ENCODE measurements at regions not wholly inside any gene's neighbourhood (a gene's known extent, or its start where the extent isn't known, plus 50 kb on each side); places are given as distances from the start of the nearest gene placed in this dataset.
"Not testable (repeated sequence)": the region's sequence is repeated elsewhere in the genome, so short reads cannot be mapped to it uniquely, and the experiment has no call there.

DNA sequence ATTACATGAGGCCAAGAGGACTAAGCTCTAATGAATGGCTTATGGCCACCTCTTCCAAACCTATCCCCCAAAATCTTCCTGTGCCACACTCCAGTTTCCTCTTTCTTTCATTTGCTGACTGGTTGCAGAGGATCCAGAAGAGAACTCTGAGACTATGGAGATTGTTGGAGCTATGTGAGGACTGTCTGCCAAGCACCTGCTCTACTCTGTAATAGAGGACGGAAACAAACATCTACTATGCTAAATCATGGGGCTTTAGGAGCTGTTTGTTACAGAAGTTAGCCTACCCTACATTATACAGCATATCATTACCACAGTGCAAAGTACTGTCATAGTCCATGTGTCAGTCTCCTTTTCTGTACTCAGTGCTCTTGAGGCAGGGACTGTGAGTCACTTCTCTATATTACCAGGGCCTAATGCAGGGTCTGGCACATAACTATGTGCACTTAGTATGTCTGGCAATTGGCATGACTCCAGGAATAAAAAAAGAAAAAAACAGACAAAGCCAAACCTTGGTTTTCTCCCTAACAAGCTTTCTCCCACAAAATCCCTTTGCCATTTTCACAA is 95.1 kb downstream of the RPAP3 start:
- Histone ChIP-seq H3K9ac (ENCODE audit: low read length in 5 of 5) (no peak overlapping the region), H3K9me3 (ENCODE audit: control insufficient read depth in 5 of 5, low read length in 5 of 5) (peaks cover 0 to 14% (median 6%) of the 10 kb centered on the region in 5 donors), H3K27ac (ENCODE audit: low read depth, low read length) (no peak overlapping the region), H3K36me3 (ENCODE audit: control insufficient read depth in 5 of 5, insufficient read depth in 5 of 5, low read length in 5 of 5) (no peaks in the 10 kb centered on the region), H3K4me3 (ENCODE audit: low read depth in 1 of 5, low read length in 5 of 5) (no peak overlapping the region), H3K4me1 (ENCODE audit: control insufficient read depth in 5 of 5, insufficient read depth in 5 of 5, low read length in 5 of 5) (no peaks in the 10 kb centered on the region), H3K27me3 (ENCODE audit: control insufficient read depth in 5 of 5, insufficient read depth in 4 of 5, low read length in 5 of 5) (no peaks in the 10 kb centered on the region)

DNA sequence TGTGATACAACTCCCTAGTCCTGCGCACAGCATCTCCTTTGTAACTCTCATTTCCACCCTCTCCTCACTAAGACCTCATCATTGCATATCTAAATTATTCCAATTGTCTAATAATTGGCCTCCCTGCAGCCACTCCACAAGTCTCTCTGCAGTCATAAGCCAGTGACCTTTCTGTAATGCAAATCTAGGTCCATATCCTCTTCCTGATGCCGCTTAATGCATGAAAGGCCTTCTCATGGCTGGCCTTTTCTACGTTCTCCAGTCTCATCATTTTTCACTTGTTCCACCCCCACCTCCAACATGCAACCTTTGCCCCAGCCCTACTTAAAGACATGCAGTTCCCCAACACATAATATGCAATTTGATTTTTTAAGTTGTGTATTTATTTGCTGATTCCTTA is 96.0 kb downstream of the RPAP3 start:
- Histone ChIP-seq H3K4me3 (ENCODE audit: low read depth in 1 of 5, low read length in 5 of 5) (no peak overlapping the region), H3K4me1 (ENCODE audit: control insufficient read depth in 5 of 5, insufficient read depth in 5 of 5, low read length in 5 of 5) (no peaks in the 10 kb centered on the region), H3K27me3 (ENCODE audit: control insufficient read depth in 5 of 5, insufficient read depth in 4 of 5, low read length in 5 of 5) (no peaks in the 10 kb centered on the region), H3K9ac (ENCODE audit: low read length in 5 of 5) (no peak overlapping the region), H3K27ac (ENCODE audit: low read depth, low read length) (no peak overlapping the region), H3K9me3 (ENCODE audit: control insufficient read depth in 5 of 5, low read length in 5 of 5) (peaks cover 0 to 14% (median 6%) of the 10 kb centered on the region in 5 donors), H3K36me3 (ENCODE audit: control insufficient read depth in 5 of 5, insufficient read depth in 5 of 5, low read length in 5 of 5) (no peaks in the 10 kb centered on the region)

DNA sequence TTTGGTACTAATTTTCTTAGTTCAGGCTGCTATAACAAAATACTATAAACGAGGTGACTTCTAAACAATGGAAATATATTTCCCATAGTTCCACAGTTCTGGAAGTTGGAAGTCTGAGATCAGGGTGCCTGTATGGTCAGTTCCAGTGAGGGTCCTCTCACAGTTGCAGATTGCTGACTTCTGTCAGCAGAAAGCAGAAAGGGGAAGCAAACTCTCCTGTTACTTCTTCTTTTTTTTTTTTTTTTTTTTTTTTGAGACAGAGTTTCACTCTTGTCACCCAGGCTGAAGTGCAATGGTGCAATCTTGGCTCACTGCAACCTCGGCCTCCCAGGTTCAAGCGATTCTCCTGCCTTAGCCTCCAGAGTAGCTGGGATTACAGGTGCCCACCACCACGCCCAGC is 97.2 kb downstream of the RPAP3 start:
- not testable (repeated sequence) for H3K36me3 ChIP-seq (ENCODE audit: control insufficient read depth in 5 of 5, insufficient read depth in 5 of 5, low read length in 5 of 5); H3K27ac ChIP-seq (ENCODE audit: low read depth, low read length); H3K27me3 ChIP-seq (ENCODE audit: control insufficient read depth in 5 of 5, insufficient read depth in 4 of 5, low read length in 5 of 5); H3K4me3 ChIP-seq (ENCODE audit: low read depth in 1 of 5, low read length in 5 of 5); H3K4me1 ChIP-seq (ENCODE audit: control insufficient read depth in 5 of 5, insufficient read depth in 5 of 5, low read length in 5 of 5); H3K9ac ChIP-seq (ENCODE audit: low read length in 5 of 5)
- H3K9me3 ChIP-seq (ENCODE audit: control insufficient read depth in 5 of 5, low read length in 5 of 5) = peaks cover 0 to 14% (median 6%) of the 10 kb centered on the region in 5 donors

DNA sequence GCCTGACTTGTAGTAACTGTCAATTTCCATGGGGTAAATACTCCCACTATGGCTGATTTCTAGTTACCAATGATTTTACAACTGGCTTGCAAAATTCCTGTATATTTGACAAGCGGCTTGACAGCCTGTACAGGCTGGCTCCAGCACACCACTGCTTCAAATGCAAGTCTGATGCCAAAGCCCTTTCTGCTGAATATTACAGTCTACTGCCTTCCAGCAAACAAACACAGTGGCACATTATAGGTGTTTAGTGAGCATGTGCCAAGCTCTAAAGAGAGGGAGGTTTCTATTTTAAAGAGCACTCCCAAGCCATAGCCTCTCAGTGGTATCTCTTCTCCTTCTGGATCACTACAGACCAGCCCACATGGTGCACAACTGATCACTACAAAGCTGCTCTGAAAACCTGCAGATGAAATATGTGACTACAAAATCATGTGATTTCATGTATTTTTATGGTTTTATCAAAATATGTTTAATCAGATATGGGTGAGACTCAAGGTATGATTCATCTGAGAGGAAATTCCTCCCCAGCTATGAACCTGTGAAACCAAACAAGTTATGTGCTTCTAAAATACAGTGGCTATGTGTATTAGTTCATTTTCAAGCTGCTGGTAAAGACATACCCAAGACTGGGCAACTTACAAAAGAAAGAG is 101.5 kb downstream of the RPAP3 start:
- Histone ChIP-seq H3K9me3 (ENCODE audit: control insufficient read depth in 5 of 5, low read length in 5 of 5) (peaks cover 0 to 9% (median 2%) of the 10 kb centered on the region in 5 donors), H3K27ac (ENCODE audit: low read depth, low read length) (no peak overlapping the region), H3K27me3 (ENCODE audit: control insufficient read depth in 5 of 5, insufficient read depth in 4 of 5, low read length in 5 of 5) (no peaks in the 10 kb centered on the region), H3K4me1 (ENCODE audit: control insufficient read depth in 5 of 5, insufficient read depth in 5 of 5, low read length in 5 of 5) (no peaks in the 10 kb centered on the region), H3K36me3 (ENCODE audit: control insufficient read depth in 5 of 5, insufficient read depth in 5 of 5, low read length in 5 of 5) (no peaks in the 10 kb centered on the region), H3K4me3 (ENCODE audit: low read depth in 1 of 5, low read length in 5 of 5) (no peak overlapping the region), H3K9ac (ENCODE audit: low read length in 5 of 5) (no peak overlapping the region)

DNA sequence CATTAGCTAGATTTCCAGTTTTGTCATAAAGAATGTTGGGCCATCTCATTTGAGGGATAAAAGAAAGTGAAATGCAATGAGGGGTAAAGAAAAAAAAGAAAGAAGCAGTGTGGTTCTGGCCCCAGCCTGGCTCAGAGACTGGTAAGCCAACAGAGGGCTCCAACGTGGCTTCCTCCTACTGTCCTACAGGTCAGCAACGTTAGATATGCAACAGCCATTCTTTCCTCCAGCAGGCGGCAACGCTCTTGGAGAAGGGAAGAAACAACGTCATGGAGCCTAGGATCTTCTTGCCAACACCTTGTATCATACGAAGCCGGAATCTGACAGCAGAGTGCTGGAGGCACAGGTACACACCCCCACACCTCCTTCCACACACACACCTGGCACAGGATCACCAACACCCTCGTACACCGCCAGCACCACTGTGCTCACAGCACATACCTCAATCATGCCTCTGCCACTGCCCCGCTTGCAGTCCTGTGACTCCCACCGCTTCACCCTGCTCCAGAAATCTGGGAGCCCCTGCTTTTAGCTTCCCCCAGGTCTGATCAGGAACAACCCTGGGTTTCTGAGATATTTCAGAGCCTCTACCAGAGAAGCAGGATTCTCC is 102.8 kb downstream of the RPAP3 start:
- H3K4me1 ChIP-seq (ENCODE audit: control insufficient read depth in 5 of 5, insufficient read depth in 5 of 5, low read length in 5 of 5) = no peaks in the 10 kb centered on the region
- no peak overlapping the region for H3K27ac ChIP-seq (ENCODE audit: low read depth, low read length)

DNA sequence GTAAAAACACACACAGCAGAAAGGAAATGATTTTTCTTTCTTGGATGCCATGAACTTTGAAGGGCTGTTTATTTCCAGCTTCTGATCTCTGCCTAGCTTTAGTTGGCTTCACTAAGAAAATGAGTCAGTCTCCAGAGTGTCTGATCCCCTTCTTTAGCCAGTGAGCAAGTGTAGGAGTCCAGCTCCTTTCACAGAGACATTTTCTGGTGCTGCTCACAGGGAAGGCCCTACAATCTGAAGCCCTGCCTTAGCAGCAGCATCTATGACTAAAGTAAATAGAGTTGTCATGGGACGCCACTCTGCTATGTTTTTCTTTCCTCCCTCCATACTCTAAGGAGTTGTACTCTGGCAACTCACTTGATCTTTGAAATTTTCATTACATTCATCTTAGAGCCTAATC is 103.5 kb downstream of the RPAP3 start:
- no peak overlapping the region for H3K27ac ChIP-seq (ENCODE audit: low read depth, low read length)
- no peaks in the 10 kb centered on the region for H3K36me3 ChIP-seq (ENCODE audit: control insufficient read depth in 5 of 5, insufficient read depth in 5 of 5, low read length in 5 of 5)
- H3K4me1 ChIP-seq (ENCODE audit: control insufficient read depth in 5 of 5, insufficient read depth in 5 of 5, low read length in 5 of 5) = no peaks in the 10 kb centered on the region
- H3K9ac ChIP-seq (ENCODE audit: low read length in 5 of 5) = no peak overlapping the region
- no peak overlapping the region for H3K4me3 ChIP-seq (ENCODE audit: low read depth in 1 of 5, low read length in 5 of 5)
- H3K27me3 ChIP-seq (ENCODE audit: control insufficient read depth in 5 of 5, insufficient read depth in 4 of 5, low read length in 5 of 5) = no peaks in the 10 kb centered on the region
- H3K9me3 ChIP-seq (ENCODE audit: control insufficient read depth in 5 of 5, low read length in 5 of 5) = peaks cover 0 to 4% (median 2%) of the 10 kb centered on the region in 5 donors

More for the DNA sequence above, 102.8 kb downstream of the RPAP3 start:
- no peak overlapping the region for H3K9ac ChIP-seq (ENCODE audit: low read length in 5 of 5)
- no peaks in the 10 kb centered on the region for H3K27me3 ChIP-seq (ENCODE audit: control insufficient read depth in 5 of 5, insufficient read depth in 4 of 5, low read length in 5 of 5)
- peaks cover 0 to 9% (median 2%) of the 10 kb centered on the region in 5 donors for H3K9me3 ChIP-seq (ENCODE audit: control insufficient read depth in 5 of 5, low read length in 5 of 5)
- H3K4me3 ChIP-seq (ENCODE audit: low read depth in 1 of 5, low read length in 5 of 5) = no peak overlapping the region
- no peaks in the 10 kb centered on the region for H3K36me3 ChIP-seq (ENCODE audit: control insufficient read depth in 5 of 5, insufficient read depth in 5 of 5, low read length in 5 of 5)

DNA sequence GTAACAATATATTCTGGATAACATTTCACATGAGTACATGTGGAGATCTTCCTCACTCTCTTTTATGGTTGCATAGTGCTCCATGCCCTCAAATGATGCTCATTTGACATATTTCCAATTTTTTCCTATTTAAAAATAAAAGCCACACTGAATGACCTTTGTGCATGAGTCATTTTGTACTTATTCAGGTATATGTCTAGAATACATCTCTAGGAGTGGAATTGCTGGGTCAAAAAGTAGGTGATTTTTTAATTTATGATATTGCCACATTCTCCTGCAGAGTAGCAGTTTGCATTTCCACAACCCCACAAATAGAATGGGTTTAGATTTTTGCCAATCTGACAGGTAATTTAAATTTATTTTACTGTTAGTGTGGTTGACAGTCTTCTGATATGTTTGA is 104.8 kb downstream of the RPAP3 start:
- peaks cover 0 to 2% (median 0%) of the 10 kb centered on the region in 5 donors for H3K9me3 ChIP-seq (ENCODE audit: control insufficient read depth in 5 of 5, low read length in 5 of 5)
- no peaks in the 10 kb centered on the region for H3K4me1 ChIP-seq (ENCODE audit: control insufficient read depth in 5 of 5, insufficient read depth in 5 of 5, low read length in 5 of 5)
- H3K27me3 ChIP-seq (ENCODE audit: control insufficient read depth in 5 of 5, insufficient read depth in 4 of 5, low read length in 5 of 5) = no peaks in the 10 kb centered on the region
- H3K27ac ChIP-seq (ENCODE audit: low read depth, low read length) = no peak overlapping the region
- H3K36me3 ChIP-seq (ENCODE audit: control insufficient read depth in 5 of 5, insufficient read depth in 5 of 5, low read length in 5 of 5) = no peaks in the 10 kb centered on the region
- no peak overlapping the region for H3K4me3 ChIP-seq (ENCODE audit: low read depth in 1 of 5, low read length in 5 of 5)
- H3K9ac ChIP-seq (ENCODE audit: low read length in 5 of 5) = no peak overlapping the region

DNA sequence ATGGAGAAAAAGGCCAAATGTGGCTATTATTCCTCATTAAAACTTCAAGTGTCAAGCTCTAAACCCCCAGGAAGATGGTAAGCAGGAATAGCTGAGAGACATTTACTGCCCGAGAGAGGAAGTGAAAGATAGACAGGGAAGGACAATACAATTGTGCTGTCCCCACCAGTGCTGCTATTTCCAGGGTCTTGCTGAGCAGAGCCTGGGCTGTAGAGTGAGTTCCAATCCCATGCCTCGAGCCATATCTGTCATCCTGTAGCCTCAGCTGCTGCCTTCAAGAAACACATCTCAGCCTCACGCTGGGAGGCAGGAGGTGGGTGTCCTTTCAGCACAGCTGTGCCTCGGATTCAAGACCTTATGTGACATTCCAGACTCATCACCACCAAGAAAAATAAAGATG is 114.0 kb downstream of the RPAP3 start:
- no peaks in the 10 kb centered on the region for H3K36me3 ChIP-seq (ENCODE audit: control insufficient read depth in 5 of 5, insufficient read depth in 5 of 5, low read length in 5 of 5)
- peak overlapping the region; percentile 38 for H3K27ac ChIP-seq (ENCODE audit: low read depth, low read length)
- H3K9ac ChIP-seq (ENCODE audit: low read length in 5 of 5) = no peak overlapping the region
- no peaks in the 10 kb centered on the region for H3K9me3 ChIP-seq (ENCODE audit: control insufficient read depth in 5 of 5, low read length in 5 of 5)
- H3K4me3 ChIP-seq (ENCODE audit: low read depth in 1 of 5, low read length in 5 of 5) = no peak overlapping the region
- H3K27me3 ChIP-seq (ENCODE audit: control insufficient read depth in 5 of 5, insufficient read depth in 4 of 5, low read length in 5 of 5) = no peaks in the 10 kb centered on the region
- H3K4me1 ChIP-seq (ENCODE audit: control insufficient read depth in 5 of 5, insufficient read depth in 5 of 5, low read length in 5 of 5) = peaks cover 0 to 18% (median 9%) of the 10 kb centered on the region in 5 donors

DNA sequence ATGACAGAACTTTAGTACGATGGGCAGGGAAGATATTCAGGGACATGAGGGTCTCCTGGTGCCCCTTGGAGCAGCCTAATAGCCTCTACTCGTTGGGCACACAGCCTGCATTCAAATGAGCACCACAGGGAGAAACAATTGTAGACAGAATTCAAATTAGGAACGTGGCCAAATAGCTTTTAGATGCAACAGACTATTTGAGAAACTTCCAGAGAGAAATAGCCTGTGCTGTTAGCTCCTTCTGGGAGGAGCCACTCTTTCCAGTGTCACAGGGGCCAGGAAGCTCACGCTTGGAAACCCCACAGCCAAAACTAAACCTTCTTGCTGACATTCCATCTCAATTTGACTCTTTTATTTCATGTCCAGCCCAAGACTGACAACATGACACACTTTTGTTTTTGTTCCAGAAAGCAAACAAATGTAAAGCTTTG is 114.5 kb downstream of the RPAP3 start:
- peak overlapping the region; percentile 38 for H3K27ac ChIP-seq (ENCODE audit: low read depth, low read length)

DNA sequence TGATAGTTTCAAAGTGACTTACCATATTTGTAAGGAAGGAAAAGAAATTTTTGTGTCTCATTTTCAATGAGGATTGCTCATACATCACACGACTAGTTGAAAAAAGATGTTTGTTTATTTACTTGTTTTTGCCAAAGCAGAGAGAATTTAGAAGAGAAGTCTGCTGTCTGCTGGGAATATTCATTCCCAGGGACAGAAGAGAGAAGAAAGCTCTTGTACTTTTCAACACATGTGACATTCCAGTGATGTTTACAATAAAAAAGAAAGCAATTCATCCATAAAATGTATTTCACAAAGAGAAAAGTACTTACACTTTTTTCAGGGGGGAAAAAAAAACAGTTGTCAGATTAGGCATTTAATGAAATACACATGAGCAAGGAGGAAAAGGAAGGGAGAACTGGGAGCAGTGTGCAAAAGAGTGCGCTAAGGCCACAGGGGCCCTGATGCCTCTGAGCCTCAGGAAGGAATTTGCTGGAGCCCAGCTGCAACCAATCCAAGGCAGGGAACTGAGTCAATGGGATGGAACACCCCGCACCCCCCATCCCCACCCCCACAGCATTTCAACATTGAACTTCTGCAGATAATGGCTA is 115.0 kb downstream of the RPAP3 start:
- H3K27ac ChIP-seq (ENCODE audit: low read depth, low read length) = peak overlapping the region; percentile 38

More for the DNA sequence above, 114.5 kb downstream of the RPAP3 start:
- H3K27me3 ChIP-seq (ENCODE audit: control insufficient read depth in 5 of 5, insufficient read depth in 4 of 5, low read length in 5 of 5) = no peaks in the 10 kb centered on the region
- no peaks in the 10 kb centered on the region for H3K36me3 ChIP-seq (ENCODE audit: control insufficient read depth in 5 of 5, insufficient read depth in 5 of 5, low read length in 5 of 5)
- peaks cover 0 to 18% (median 9%) of the 10 kb centered on the region in 5 donors for H3K4me1 ChIP-seq (ENCODE audit: control insufficient read depth in 5 of 5, insufficient read depth in 5 of 5, low read length in 5 of 5)
- H3K4me3 ChIP-seq (ENCODE audit: low read depth in 1 of 5, low read length in 5 of 5) = no peak overlapping the region
- H3K9me3 ChIP-seq (ENCODE audit: control insufficient read depth in 5 of 5, low read length in 5 of 5) = no peaks in the 10 kb centered on the region
- H3K9ac ChIP-seq (ENCODE audit: low read length in 5 of 5) = no peak overlapping the region

More for the DNA sequence above, 115.0 kb downstream of the RPAP3 start:
- Histone ChIP-seq H3K9me3 (ENCODE audit: control insufficient read depth in 5 of 5, low read length in 5 of 5) (no peaks in the 10 kb centered on the region), H3K27me3 (ENCODE audit: control insufficient read depth in 5 of 5, insufficient read depth in 4 of 5, low read length in 5 of 5) (no peaks in the 10 kb centered on the region), H3K4me1 (ENCODE audit: control insufficient read depth in 5 of 5, insufficient read depth in 5 of 5, low read length in 5 of 5) (peaks cover 0 to 18% (median 9%) of the 10 kb centered on the region in 5 donors), H3K4me3 (ENCODE audit: low read depth in 1 of 5, low read length in 5 of 5) (no peak overlapping the region), H3K36me3 (ENCODE audit: control insufficient read depth in 5 of 5, insufficient read depth in 5 of 5, low read length in 5 of 5) (no peaks in the 10 kb centered on the region), H3K9ac (ENCODE audit: low read length in 5 of 5) (no peak overlapping the region)

All from subcutaneous abdominal adipose tissue (tissue), 5 donors.